ENCODE measurements at regions not wholly inside any gene's neighbourhood (a gene's known extent, or its start where the extent isn't known, plus 50 kb on each side); places are given as distances from the start of the nearest gene placed in this dataset.

DNA sequence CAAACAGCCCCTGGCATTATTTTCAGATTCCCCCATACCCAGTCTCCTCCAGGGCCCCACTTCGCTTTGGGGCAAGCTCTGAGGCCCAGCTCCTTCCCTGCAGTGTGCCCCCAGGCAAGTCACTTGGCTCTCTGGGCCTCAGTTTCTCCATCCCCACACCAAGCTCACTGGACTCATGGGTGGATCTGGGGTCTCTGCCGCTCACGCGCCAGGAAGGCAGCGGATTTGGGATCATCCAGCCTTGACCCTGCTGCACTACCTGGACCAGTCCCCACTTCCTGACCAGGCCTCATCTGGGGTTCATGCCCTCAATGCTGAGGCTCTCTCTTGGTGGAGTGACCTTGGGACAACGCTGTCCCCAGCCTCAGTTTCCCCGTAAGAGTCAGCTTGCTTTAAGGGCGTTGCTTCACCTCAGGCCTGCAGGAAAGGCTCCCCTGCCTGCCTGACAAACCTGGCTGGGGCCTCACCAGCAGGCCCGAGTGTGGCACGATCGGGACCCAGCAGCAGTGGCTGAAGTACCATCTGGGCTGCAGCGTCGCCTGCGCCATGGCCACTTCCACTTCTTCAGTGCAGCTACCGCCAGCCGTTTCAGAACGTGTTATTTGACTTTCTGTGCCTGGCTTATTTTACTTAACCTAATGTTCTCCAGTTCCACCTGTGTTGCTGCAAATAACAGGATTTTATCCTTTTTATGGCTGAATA lies 519.6 kb upstream of the SEMA6A start:
- DNase-seq = no peak

DNA sequence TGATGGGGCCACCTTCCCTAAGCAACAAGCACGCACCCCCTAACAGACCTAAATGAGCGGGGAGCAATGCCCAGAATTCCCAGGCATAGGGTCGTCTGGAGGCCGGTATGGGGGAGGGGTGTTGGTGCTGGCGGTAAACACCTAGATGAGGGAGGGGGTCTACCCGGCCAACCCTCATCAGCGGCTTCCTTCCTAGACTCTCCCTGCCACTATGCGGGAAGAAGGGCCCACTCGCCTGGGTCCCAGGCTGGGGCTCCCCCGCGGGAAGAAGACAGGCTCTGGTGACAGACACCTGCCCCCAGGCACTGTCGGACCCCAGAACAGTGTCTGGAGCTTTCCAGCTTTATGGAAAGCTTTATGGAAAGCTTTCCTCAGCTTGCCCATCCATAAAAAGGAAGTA lies 519.0 kb upstream of the SEMA6A start:
- DNase-seq = no peak

DNA sequence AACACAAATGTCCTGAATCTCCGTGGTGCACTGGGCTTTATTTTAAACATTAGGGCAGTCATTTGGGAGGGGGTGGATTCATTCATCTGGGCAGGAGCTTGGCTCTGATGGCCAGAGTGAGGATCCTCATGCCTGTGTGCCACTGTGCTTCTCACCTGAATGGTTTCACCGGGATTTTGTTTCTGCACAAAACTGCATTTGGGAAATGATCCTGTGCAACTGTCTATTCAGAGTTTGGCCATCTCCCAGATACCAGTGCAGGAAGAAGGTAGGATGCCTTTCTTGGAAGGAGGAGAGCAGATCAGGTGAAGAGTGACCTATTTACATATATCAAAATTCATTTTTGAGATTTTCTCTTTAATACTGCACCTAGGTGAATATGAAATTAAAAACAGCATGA lies 514.4 kb upstream of the SEMA6A start:
- DNase-seq = no peak

DNA sequence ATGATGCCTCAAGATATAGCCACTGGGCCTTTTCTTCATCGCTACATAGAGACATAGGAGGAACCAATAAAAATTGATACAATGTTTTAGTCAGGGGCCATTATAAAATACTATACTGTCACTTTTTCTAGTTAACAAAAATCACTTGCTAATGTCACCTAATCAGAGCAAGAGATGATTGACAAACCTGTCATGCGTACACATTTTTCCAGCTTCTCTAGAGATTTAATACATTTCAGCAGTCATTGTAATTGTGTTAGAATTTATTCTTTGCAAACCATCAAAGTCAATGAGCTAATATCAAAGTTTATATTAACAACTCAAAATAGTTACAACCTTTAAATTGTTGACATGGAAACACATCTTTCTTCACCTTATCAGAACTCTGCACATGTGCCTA lies 513.6 kb upstream of the SEMA6A start:
- no peak for DNase-seq

DNA sequence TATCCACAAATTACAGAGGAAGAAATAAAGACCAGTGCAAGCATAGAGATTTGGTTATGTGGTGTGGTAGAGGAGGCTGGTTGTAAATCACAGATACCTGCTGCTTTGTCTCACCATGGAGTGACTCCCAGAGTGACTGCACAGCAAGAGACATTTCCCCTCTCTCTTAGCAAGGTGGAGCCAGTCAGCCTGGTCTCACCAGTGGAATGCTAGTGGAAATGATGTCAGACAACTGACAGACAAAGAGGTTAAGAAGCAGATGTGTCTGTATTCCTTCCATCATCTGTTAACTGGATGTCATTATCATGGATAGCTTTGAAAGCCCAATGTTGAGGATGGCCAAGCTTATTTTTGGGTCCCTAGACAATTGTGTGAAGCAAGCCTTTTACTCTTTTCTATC lies 509.4 kb upstream of the SEMA6A start:
- no peak for DNase-seq

DNA sequence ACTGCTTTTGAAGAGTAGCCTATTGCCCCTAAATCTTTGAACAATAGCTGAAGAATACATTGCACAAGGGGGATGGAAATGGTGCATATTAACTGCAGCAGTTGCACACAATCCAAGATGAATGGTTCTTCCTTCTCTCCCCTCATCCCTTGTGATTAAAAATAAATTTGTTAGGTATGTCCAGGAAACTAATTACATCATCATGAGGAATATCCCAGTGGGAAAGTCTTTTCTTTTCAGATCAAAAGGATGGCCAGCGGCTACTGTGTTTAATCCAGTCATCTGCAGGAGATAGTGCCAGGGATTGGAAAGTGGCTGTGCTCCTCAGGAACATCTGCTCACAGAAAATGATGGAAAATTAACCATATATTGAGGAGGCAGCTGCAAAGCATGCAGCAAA lies 508.4 kb upstream of the SEMA6A start:
- DNase-seq = no peak

DNA sequence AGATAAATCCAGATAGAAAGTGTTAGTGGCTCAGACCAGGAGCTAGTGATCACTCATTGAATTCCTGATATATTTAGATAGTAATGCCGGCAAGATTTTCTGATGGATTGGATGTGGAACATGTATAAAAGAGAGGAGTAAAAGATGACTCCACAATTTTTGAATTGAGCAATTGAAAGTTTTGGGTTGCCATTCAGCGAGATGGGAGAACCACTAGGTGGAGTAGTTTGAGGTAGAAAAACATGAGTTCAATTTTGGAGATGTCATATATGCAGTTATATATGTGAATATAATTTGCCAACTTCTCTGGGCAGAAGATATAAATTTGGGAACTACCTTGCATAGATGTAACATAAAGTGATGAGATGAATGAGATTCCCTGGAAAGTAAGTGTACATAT lies 502.5 kb upstream of the SEMA6A start:
- DNase-seq = no peak

DNA sequence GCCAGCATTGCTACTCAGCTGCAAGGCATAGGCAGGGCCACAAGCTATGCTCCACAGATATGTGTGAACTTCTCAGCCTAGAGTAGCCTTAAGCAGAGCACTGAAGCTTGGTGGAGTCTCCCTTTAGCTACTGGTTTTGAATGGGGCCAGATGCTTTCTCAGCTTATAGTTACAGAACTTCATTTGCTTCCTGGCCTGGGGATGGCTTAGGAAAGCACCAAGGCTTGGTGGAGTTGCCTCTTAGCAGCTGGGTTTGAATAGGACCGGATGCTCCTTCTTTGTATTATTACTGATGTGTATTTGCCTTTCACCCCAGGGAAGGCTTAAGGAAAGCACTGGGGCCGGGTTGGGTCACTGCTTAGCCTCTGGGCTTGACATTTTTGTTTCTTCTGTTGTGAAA lies 497.8 kb upstream of the SEMA6A start:
- no peak for DNase-seq

DNA sequence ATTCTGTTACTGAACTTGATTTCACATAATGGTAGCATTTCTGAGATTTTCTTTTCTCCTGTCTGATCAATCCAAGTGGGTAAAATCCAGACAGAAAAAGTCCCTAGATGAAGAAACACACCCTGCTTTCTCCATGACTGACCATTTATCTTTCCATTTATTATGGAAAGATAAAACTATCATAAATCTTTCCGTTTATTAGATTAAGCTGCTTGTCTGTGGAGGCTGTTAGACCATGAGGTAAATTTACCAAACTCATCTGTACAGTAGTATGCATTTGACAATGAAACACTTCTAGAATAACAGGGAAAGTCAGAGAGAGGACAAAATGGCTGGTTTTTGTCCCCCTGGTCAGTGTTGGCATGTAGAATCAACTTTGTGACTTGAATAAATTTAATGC lies 491.2 kb upstream of the SEMA6A start:
- DNase-seq = no peak

DNA sequence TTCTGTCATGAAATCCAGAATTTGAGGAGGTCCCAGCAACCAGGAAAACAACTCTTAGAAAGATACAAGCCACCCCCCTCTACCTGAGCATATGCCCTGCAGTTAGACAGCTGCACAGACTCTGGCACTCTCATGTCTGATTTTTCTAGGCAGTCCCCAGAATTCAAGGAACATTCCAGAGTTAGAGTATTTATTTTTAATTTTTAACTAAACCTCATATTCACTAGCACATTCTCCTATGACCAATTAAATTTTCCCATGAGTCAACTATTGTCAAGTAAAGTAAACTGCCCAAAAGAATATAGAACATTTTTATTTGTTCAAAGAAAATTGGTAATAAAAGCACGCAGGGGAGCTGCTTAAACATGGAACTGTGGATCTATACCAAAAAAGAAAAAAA lies 490.5 kb upstream of the SEMA6A start:
- no peak for DNase-seq

DNA sequence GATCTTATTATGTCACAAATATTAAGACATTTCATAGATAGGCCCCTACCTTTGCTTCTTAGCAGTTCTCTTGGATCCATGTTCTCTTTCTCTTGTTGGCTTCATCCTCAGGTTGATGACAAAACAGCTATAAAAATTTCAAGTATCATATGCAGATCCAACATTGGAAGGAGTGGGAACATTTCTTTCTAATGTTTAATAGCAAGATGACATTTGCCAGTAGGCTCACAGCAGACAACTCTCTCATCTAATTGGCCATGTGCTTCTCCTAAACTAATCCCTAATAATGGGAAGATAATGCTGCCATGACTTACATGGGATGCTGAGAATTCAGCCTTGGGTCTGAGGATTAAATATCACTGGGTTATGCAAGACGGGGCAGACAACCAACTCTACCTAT lies 485.5 kb upstream of the SEMA6A start:
- no peak for DNase-seq

DNA sequence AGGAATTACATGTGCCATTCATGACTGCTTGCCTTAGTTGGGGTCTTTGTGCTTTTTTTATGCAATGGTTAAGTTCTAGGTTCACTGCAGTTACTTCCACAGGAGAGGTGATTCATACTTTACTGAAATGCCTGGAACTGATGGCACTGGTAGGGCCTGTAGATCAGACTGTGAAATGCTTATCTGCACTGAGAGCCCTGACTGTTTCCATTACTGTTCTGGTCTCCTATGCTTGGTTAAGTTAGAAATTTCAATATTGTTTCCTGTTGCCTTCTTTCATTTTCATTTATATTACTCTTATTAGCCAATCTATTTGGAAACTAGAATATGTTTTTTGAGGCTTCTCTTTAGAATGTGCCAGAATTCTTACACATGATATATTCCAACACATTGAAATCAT lies 484.1 kb upstream of the SEMA6A start:
- DNase-seq = no peak

DNA sequence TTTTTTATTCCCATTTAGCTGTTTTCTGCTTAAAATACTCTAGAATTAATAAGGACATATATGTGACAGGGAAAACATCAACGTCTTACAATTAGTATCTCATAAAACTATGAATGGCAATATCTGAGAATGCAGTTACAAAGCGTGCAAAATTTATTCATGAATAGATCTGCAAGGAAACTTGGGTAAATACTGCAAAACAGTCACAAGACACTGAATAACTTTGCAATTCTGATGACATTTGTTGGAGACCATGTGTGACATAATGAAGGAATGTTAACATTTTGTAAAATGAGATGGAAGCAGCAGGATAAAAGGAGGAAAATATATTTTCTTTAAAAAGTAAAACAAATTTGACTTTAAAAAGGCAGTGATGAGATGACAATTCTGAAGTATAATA lies 480.9 kb upstream of the SEMA6A start:
- DNase-seq = no peak

DNA sequence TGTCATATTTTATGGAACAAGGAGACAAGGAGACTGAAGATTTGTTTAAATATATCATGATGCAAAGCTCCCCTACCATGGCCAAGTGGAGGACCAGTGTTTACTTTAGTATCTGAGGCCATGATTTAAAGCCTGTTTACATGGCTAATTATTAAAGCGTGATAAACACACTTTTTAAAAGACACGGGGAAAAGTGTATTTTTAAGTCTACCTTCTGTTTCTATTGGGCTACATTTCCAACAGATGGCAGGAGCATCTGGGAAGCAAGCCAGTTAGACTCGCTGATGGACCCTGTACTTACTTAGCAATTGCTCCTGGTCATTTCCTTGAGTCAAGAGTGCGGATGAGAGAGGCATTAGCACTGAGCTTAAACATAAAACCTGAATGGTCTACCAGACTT lies 480.3 kb upstream of the SEMA6A start:
- no peak for DNase-seq

DNA sequence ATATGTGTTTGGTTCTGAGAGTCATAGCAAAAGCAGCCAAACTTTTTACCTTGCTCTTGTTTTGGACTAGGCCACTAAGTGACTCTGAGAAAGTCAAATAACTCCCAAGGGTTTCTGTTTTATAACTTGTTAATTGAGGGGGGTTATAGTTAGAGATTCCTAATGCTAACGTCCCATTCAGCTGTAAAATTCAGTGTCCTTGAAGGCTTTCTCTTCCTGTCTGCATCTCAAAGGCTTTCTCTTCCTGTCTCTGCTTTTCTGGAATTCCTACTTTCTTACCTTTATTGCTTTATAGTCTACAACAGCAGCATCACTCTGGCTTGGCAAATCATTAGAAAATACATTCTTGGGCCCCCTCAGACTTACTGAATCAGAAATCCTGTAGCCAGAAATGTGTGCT lies 479.5 kb upstream of the SEMA6A start:
- no peak for DNase-seq

DNA sequence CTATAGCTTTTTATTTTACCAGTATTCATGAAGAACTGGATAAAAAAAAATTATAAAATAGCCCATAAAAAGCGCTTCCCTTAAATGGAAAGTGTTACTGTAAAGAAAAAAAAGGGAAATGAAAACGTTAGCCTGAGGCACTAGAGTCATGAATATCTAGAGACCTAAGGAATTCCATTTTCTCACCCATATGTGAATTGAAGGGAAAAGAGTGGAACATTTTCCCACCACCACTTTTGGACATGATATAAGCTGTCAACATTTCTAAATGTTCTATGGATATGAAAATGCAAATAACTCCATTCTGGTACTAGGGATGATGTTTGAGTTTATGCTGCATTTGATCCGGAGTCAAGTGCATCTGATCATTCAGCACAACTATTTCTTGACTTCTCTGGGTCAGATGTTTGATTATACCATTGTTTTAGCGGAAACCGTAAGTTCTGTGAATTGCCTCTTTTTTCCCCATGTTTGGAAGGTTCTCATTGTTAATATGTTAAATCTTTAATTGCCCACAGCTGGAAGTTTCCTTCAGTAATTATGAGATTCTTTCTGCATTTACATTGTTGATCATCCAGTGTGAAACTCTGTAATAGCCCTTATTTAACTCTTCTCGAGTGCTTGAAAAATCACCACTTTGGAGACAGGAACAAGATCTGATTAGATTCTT lies 467.4 kb upstream of the SEMA6A start:
- no peak for DNase-seq

DNA sequence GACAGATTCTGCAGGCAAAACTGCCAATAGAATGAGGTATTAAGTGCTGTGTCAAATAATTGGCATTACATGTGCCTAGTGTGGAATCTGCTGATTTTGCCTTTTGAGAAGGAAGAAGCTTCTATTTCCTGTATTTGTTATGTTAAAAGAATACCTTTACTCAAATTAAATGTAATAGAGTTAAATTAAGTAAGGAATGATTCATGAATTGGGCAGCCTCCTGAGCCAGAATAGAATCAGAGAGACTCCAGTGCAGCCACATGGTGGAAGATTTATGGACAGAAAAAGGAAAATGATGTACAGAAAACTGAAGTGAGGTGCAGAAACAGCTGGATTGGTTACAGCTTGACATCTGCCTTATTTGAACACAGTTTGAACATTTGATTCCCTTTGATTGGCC lies 464.4 kb upstream of the SEMA6A start:
- DNase-seq = no peak

DNA sequence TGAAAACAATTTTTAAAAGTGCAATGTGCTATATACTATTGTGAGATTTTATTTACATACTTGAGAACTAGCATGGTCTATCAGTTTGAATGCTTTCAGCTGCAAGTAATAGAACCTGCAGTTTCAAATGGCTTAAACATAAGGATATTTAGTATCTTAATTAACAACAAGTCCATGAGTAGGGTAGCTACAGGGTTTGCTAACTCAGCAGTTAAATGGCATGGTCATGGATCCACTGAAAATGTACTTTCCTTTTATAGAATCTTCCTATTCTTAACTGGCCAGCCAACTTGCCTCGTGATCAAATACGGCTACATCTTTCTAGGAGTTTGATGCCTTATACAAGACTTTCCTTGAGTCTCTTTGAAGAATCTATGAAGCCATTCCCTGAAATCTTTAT lies 452.8 kb upstream of the SEMA6A start:
- DNase-seq = no peak

DNA sequence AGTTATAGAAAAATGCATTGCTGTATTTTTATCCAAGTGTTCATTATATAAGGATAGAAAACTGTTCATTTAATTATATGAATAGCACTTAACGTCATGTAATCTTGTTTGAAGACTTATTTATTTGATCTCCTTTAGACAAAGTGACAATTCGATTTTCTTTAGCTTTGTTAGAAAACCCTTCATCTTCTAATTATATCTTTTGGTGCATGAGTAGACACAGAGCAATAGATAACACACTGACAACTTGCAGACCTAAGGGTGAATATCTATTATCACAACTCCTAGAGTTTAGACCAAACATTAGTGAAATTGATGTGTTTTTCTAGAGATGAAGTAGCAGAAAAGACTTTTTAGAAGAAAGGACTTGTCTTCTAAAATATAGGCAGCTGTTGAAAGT lies 446.4 kb upstream of the SEMA6A start:
- no peak for DNase-seq

DNA sequence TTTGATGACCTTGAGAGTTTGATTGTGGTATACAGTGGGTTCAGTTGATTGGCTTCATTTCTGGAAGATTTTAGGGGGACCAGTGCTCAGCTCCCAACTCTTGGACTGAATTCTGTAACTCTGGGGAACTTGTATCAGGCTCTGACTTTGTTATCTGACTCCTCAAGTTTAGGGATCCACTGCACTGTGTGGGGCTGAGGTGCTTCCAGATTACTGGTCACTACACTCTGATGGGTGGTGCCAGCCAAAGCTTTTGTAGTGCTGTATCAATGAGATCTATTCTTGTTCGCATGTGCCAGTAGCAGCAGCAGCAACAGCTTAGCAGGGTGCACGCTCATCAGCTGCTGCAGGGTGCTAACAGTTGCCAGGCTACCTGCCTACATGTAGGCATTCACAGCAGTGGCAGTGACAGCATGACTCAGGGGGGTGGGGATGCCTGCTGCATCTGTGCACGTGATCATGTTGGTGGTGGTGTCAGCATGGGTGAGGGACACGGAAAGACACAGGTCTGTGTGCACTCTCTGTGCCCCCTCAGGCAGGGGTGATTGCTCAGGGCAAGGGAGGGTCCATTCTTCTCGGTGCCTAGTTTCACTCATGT lies 438.8 kb upstream of the SEMA6A start:
- no peak for DNase-seq

DNA sequence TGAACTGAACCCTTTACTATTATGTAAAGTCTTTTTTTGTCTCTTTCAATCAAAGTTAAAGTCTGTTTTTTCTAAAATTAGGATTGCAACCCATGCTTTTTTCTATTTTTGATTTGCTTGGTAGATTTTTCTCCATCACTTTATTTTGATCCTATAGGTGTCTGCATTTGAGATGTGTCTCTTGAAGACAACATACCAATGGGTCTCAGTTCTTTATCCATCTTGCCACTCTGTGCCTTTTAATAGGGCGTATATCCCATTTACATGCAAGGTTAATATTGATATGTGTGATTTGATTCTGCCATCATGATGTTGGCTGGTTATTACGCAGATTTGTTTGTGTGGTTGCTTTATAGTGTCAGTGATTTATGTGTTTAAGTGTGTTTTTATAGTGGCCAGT lies 436.0 kb upstream of the SEMA6A start:
- DNase-seq = no peak

DNA sequence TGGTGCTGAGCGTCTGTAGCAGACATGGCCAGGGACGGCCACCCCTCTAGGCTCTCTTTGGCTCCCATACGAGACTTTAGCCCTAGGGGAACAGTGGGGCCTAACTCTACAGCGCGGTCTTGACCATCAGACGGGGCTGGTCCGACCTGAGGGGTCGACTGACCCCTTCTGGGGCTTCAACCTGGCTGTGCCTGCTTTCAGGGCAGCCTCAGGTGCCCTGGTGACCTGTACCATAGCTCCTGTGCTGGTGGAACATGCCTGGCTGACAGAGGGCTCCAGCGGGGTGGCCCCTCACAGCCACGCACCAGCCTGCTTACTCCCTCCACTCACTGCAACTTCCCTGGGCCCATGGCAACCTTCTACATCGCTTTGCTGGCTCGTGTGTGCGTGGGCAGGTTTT lies 423.4 kb upstream of the SEMA6A start:
- DNase-seq = no peak

DNA sequence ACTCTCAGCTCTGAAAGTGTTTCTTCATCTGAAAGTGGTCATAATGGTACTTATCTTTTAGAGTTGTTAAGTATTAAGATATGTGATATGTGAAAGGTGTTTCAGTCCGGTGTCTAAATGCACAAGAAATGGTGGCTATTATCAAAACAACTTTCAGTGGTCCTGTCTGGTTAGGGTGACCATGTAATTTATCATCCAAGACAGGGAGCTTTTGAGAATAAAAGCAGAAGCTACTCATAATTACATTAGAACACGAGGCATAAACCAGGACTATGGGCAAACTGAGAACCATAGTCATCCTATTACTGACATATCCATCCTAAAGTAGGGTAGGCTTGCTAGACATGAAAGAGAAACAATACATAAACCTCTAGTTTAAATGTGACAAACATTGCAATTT lies 418.1 kb upstream of the SEMA6A start:
- no peak for DNase-seq

DNA sequence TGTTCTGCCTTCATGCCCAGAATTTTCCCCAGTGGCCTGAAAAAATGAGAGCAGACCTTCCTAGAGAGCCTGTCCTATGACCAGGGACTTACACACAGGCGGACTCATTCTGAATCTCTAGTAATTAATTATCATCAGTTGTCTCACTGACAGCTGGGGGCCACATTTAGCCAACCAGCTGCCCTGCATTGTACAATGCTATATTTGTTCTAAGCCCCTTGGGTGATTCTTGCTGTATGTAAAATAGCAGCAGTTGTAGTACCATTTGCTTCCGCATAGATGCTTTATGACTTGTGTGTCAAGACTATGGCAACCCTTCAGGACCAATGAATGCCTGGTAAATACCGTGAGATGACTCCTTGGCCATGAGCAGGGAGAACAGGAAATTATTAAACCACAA lies 415.4 kb upstream of the SEMA6A start:
- no peak for DNase-seq

DNA sequence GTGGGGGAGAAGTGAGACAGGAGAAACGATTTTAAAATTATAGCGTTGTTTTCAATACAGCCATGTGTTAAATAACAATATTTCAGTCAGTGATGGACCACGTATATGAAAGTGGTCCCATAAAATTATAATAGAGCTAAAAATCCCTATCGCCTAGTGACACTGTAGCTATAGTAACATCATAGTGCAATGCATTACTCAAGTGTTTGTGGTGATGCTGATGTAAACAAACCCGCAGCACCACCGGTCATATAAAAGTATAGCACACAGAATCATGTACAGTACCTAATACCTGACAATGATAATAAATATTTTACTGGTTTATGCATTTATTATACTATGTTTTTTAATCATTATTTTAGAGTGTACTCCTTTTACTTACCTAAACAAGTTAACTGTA lies 407.4 kb upstream of the SEMA6A start:
- DNase-seq = no peak
